Brain microvascular endothelial cell (primary cell): ENCODE measurements at regions not wholly inside any gene's neighbourhood (a gene's known extent, or its start where the extent isn't known, plus 50 kb on each side); places are given as distances from the start of the nearest gene placed in this dataset.

ENCODE experiments used
- DNase-seq: peaks from one replicate; pipeline ENCODE4 v3.0.0-alpha.2; 2020
- H3K27ac ChIP-seq: fragments of 250-450 bp; sonication (Bioruptor Pico); 2 replicates; pipeline ENCODE4 v1.5.1; 2020; ENCODE audit warnings: mild to moderate bottlenecking, moderate library complexity
- H3K27me3 ChIP-seq: fragments of 250-450 bp; sonication (Bioruptor Pico); replicated peaks from 2 replicates; pipeline ENCODE4 v1.5.1; 2020; ENCODE audit warnings: mild to moderate bottlenecking
- H3K36me3 ChIP-seq: fragments of 250-450 bp; sonication (Bioruptor Pico); replicated peaks from 2 replicates; pipeline ENCODE4 v1.5.1; 2020; ENCODE audit warnings: mild to moderate bottlenecking
- H3K4me3 ChIP-seq: 2 replicates; pipeline ENCODE4 v1.5.1; 2011; ENCODE audit warnings: low read depth, mild to moderate bottlenecking, control low read depth, low read length, moderate library complexity
- CTCF ChIP-seq: IDR thresholded peaks from 2 replicates; pipeline ENCODE4 v1.5.1; 2011; ENCODE audit warnings: low read depth, mild to moderate bottlenecking, moderate library complexity, low read length, control low read depth, inconsistent platforms; ENCODE audit errors: missing control alignments
- in situ Hi-C: cut with HindIII; loops from 2 replicates; pipeline ENCODE4 v1.10.0; 2017; ENCODE audit warnings: low sequenced_read_pairs, low pct_ligation_motif_present

- in situ Hi-C loops: no loop called here
- no peak for TF ChIP-seq CTCF
Measured at GRCh38 chr1:36584874-36585453, 102.3 kb upstream of the CSF3R start.

GRCh38 chr1:36583980-36584782, 101.5 kb upstream of the CSF3R start:
- no peak for TF ChIP-seq CTCF
- in situ Hi-C loops: no loop called here
- peaks cover 2% of the 10 kb centered on the region for H3K27me3 ChIP-seq
- no peaks in the 10 kb centered on the region for H3K36me3 ChIP-seq
- DNase-seq: no peak
- no peak overlapping the region for H3K27ac ChIP-seq
- H3K4me3 ChIP-seq: no peak overlapping the region

More at GRCh38 chr1:36584874-36585453, 102.3 kb upstream of the CSF3R start:
- H3K4me3 ChIP-seq: no peak overlapping the region
- H3K36me3 ChIP-seq: no peaks in the 10 kb centered on the region
- no peak for DNase-seq
- H3K27me3 ChIP-seq: peaks cover 2% of the 10 kb centered on the region
- no peak overlapping the region for H3K27ac ChIP-seq

- Histone ChIP-seq H3K36me3 (no peaks in the 10 kb centered on the region), H3K27me3 (no peaks in the 10 kb centered on the region), H3K4me3 (no peak overlapping the region), H3K27ac (no peak overlapping the region)
- in situ Hi-C loops: no loop called here
- no peak for TF ChIP-seq CTCF
- no peak for DNase-seq
Measured at GRCh38 chr1:36583080-36583479, 100.4 kb upstream of the CSF3R start.

GRCh38 chr1:36582066-36582755, 99.5 kb upstream of the CSF3R start:
- in situ Hi-C loops: no loop called here
- no peak for TF ChIP-seq CTCF
- Histone ChIP-seq H3K27me3 (no peaks in the 10 kb centered on the region), H3K27ac (no peak overlapping the region), H3K4me3 (no peak overlapping the region), H3K36me3 (no peaks in the 10 kb centered on the region)
- no peak for DNase-seq

- in situ Hi-C loops: no loop called here
- Histone ChIP-seq H3K4me3 (no peak overlapping the region), H3K27ac (no peak overlapping the region), H3K27me3 (no peaks in the 10 kb centered on the region), H3K36me3 (no peaks in the 10 kb centered on the region)
- no peak for DNase-seq
- no peak for TF ChIP-seq CTCF
Measured at GRCh38 chr1:36580524-36580923, 97.8 kb upstream of the CSF3R start.
